GM23338 (cell line): ENCODE measurements at regions not wholly inside any gene's neighbourhood (a gene's known extent, or its start where the extent isn't known, plus 50 kb on each side); places are given as distances from the start of the nearest gene placed in this dataset.

Source experiments
- ATAC-seq: fragments of 200-7000 bp; cut with Tn5 transposase; 3 replicates; pipeline ENCODE4 v1.9.1; 2020
- DNase-seq: peaks from one replicate; pipeline ENCODE4 v3.0.0-alpha.2; 2015; ENCODE audit warnings: low spot score
- H2AFZ ChIP-seq: fragments of 200-600 bp; sonication (generic); 2 replicates; pipeline ENCODE4 v1.8.0; 2016; ENCODE audit warnings: antibody characterized with exemption, mild to moderate bottlenecking, moderate library complexity
- H3F3A ChIP-seq: fragments of 200-600 bp; sonication (generic); replicated peaks from 2 replicates; pipeline ENCODE4 v1.8.0; 2017; ENCODE audit warnings: antibody characterized with exemption, mixed run types, low read depth
- H3K27ac ChIP-seq: fragments of 200-600 bp; sonication (generic); 2 replicates; pipeline ENCODE4 v1.6.1; 2016; ENCODE audit warnings: low read depth
- H3K27me3 ChIP-seq: fragments of 200-600 bp; sonication (generic); 2 replicates; pipeline ENCODE4 v1.8.0; 2016; ENCODE audit warnings: mild to moderate bottlenecking, mixed run types, moderate library complexity; ENCODE audit not compliant: insufficient read depth
- H3K36me3 ChIP-seq: fragments of 200-600 bp; sonication (generic); 2 replicates; pipeline ENCODE4 v1.8.0; 2016; ENCODE audit warnings: mild to moderate bottlenecking; ENCODE audit not compliant: insufficient read depth
- H3K4me1 ChIP-seq: fragments of 200-600 bp; sonication (generic); 2 replicates; pipeline ENCODE4 v1.8.0; 2016; ENCODE audit warnings: mild to moderate bottlenecking, moderate library complexity; ENCODE audit not compliant: insufficient read depth
- H3K4me2 ChIP-seq: fragments of 200-600 bp; sonication (generic); 2 replicates; pipeline ENCODE4 v1.7.1; 2017; ENCODE audit warnings: mixed run types
- H3K4me3 ChIP-seq: fragments of 200-600 bp; sonication (generic); 2 replicates; pipeline ENCODE4 v1.6.1; 2016; ENCODE audit warnings: mixed run types
- H3K79me2 ChIP-seq: fragments of 200-600 bp; sonication (generic); replicated peaks from 2 replicates; pipeline ENCODE4 v1.8.0; 2017; ENCODE audit warnings: mild to moderate bottlenecking; ENCODE audit not compliant: insufficient read depth
- H3K9me2 ChIP-seq: fragments of 200-600 bp; sonication (generic); 2 replicates; pipeline ENCODE4 v1.8.0; 2017; ENCODE audit not compliant: insufficient read depth
- H4K20me1 ChIP-seq: fragments of 200-600 bp; sonication (generic); replicated peaks from 2 replicates; pipeline ENCODE4 v1.8.0; 2017; ENCODE audit warnings: mild to moderate bottlenecking; ENCODE audit not compliant: insufficient read depth
- H3K27ac Mint-ChIP-seq: 2 replicates; pipeline ENCODE4 v1.8.0; 2020; ENCODE audit warnings: inconsistent platforms, mild to moderate bottlenecking, moderate library complexity, mixed read lengths
- H3K27me3 Mint-ChIP-seq: 3 replicates; pipeline ENCODE4 v1.8.0; 2022; ENCODE audit warnings: low read depth, mild to moderate bottlenecking, moderate library complexity, mixed read lengths, inconsistent platforms; ENCODE audit not compliant: insufficient read depth, poor library complexity
- H3K36me3 Mint-ChIP-seq: 3 replicates; pipeline ENCODE4 v1.8.0; 2021; ENCODE audit warnings: low read depth, mild to moderate bottlenecking, inconsistent platforms, moderate library complexity, mixed read lengths
- H3K4me1 Mint-ChIP-seq: 3 replicates; pipeline ENCODE4 v1.8.0; 2020; ENCODE audit warnings: mild to moderate bottlenecking, inconsistent platforms, mixed read lengths
- H3K4me3 Mint-ChIP-seq: 3 replicates; pipeline ENCODE4 v1.8.0; 2021; ENCODE audit warnings: moderate library complexity, mild to moderate bottlenecking, inconsistent platforms, mixed read lengths
- H3K9me3 Mint-ChIP-seq: 3 replicates; pipeline ENCODE4 v1.8.0; 2020; ENCODE audit warnings: moderate library complexity, mild to moderate bottlenecking, inconsistent platforms, mixed read lengths
- EZH2 ChIP-seq: fragments of 200-600 bp; sonication (generic); IDR thresholded peaks from one replicate; pipeline ENCODE4 v1.8.0; 2017; ENCODE audit warnings: antibody characterized with exemption, mild to moderate bottlenecking, low read depth; ENCODE audit not compliant: unreplicated experiment
- EZH2phosphoT487 ChIP-seq: fragments of 200-600 bp; sonication (generic); IDR thresholded peaks from one replicate; pipeline ENCODE4 v1.8.1; 2018; ENCODE audit warnings: antibody characterized with exemption; ENCODE audit not compliant: unreplicated experiment
- STAT1 ChIP-seq: IDR thresholded peaks from one replicate; pipeline ENCODE4 v1.6.1; 2016; ENCODE audit warnings: antibody characterized with exemption; ENCODE audit not compliant: unreplicated experiment
- ZNF114 ChIP-seq: fragments of 250-450 bp; sonication (Bioruptor Pico); IDR thresholded peaks from 2 replicates; pipeline ENCODE4 v1.5.0; 2020; ENCODE audit warnings: mild to moderate bottlenecking, moderate library complexity
- ZNF331 ChIP-seq: fragments of 250-450 bp; sonication (Bioruptor Pico); IDR thresholded peaks from 2 replicates; pipeline ENCODE4 v1.5.0; 2020; ENCODE audit warnings: low read depth, mild to moderate bottlenecking, moderate library complexity
- TF ChIP-seq, protein P1 (sequence below): IDR thresholded peaks from 2 replicates; pipeline ENCODE4 v1.6.1; 2016; ENCODE audit warnings: antibody characterized with exemption
- TF ChIP-seq, protein P2 (sequence below): fragments of 250-450 bp; sonication (Bioruptor Pico); IDR thresholded peaks from 2 replicates; pipeline ENCODE4 v1.5.0; 2020; ENCODE audit warnings: mild to moderate bottlenecking, moderate library complexity
- TF ChIP-seq, protein P3 (sequence below): IDR thresholded peaks from one replicate; pipeline ENCODE4 v1.6.1; 2018; ENCODE audit warnings: antibody characterized with exemption; ENCODE audit not compliant: unreplicated experiment

DNA sequence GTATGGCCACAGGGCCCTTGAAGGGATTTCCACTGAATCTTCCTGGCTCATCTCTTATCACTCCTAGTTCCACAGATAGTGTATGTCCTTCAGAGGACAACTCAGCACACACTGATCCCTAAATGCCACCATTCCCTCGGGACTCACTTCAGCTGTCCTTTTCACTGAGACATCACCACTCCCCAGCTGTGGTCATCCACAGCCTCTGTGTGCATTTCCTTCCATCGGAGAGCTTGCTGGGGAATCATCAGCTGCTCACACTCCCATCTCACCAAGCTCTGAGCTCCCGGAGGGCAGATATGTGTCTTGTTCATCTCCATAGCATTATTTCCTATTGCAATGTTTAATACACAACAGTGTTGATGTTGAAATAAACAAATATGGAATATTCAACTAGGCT lies 759.5 kb downstream of the RNF144A start:
- no peak for DNase-seq
- H3K27ac Mint-ChIP-seq = no peak overlapping the region

DNA sequence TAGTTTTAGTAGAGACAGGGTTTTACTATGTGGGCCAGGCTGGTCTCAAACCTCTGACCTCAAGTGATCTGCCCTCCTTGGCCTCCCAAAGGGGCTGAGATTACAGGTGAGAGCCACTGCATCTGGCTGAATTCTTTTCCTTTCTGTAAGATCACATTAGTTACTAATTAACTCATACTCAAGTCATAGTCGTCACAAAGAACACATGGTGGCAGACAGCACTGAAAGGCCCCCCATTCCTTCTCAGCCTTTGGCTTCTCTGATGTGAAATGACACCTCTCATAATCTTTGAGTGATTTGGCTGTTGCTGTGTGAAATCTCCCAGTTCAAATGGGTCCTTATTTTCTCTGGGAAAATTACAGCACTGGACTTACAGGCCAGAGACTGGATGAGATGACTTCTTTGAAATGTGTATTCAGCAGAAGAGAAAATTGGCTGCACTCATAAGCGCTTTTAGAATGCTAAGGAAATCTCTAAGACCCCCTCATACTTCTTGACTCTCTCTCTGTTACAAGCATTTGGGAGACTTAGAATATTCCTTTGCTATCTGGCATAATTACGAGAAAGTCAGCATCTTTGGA lies 764.8 kb downstream of the RNF144A start:
- H3K4me2 ChIP-seq = no peak overlapping the region
- H3K4me1 Mint-ChIP-seq = no peaks in the 10 kb centered on the region
- no peak overlapping the region for H3K27ac Mint-ChIP-seq
- H3K27ac ChIP-seq = no peak overlapping the region
- no peaks in the 10 kb centered on the region for H3K4me1 ChIP-seq
- no peaks in the 10 kb centered on the region for H3F3A ChIP-seq
- no peak overlapping the region for H3K4me3 ChIP-seq
- no peaks in the 10 kb centered on the region for H3K9me3 Mint-ChIP-seq
- peaks cover 28% of the 10 kb centered on the region for H3K9me2 ChIP-seq
- peak overlapping the region; percentile 88; the same call in 1 of the 2 replicates for H2AFZ ChIP-seq
- H3K4me3 Mint-ChIP-seq = no peak overlapping the region
- H4K20me1 ChIP-seq = no peaks in the 10 kb centered on the region
- H3K27me3 ChIP-seq = no peaks in the 10 kb centered on the region
- no peaks in the 10 kb centered on the region for H3K36me3 ChIP-seq
- DNase-seq (no peak), ATAC-seq (no peak)
- no peaks in the 10 kb centered on the region; the same call in 1 of the 3 replicates for H3K36me3 Mint-ChIP-seq
- peaks cover 5% of the 10 kb centered on the region for H3K27me3 Mint-ChIP-seq
- H3K79me2 ChIP-seq = no peaks in the 10 kb centered on the region
- TF ChIP-seq, protein P1, sequence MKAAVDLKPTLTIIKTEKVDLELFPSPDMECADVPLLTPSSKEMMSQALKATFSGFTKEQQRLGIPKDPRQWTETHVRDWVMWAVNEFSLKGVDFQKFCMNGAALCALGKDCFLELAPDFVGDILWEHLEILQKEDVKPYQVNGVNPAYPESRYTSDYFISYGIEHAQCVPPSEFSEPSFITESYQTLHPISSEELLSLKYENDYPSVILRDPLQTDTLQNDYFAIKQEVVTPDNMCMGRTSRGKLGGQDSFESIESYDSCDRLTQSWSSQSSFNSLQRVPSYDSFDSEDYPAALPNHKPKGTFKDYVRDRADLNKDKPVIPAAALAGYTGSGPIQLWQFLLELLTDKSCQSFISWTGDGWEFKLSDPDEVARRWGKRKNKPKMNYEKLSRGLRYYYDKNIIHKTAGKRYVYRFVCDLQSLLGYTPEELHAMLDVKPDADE = no peak
- TF ChIP-seq, protein P2, sequence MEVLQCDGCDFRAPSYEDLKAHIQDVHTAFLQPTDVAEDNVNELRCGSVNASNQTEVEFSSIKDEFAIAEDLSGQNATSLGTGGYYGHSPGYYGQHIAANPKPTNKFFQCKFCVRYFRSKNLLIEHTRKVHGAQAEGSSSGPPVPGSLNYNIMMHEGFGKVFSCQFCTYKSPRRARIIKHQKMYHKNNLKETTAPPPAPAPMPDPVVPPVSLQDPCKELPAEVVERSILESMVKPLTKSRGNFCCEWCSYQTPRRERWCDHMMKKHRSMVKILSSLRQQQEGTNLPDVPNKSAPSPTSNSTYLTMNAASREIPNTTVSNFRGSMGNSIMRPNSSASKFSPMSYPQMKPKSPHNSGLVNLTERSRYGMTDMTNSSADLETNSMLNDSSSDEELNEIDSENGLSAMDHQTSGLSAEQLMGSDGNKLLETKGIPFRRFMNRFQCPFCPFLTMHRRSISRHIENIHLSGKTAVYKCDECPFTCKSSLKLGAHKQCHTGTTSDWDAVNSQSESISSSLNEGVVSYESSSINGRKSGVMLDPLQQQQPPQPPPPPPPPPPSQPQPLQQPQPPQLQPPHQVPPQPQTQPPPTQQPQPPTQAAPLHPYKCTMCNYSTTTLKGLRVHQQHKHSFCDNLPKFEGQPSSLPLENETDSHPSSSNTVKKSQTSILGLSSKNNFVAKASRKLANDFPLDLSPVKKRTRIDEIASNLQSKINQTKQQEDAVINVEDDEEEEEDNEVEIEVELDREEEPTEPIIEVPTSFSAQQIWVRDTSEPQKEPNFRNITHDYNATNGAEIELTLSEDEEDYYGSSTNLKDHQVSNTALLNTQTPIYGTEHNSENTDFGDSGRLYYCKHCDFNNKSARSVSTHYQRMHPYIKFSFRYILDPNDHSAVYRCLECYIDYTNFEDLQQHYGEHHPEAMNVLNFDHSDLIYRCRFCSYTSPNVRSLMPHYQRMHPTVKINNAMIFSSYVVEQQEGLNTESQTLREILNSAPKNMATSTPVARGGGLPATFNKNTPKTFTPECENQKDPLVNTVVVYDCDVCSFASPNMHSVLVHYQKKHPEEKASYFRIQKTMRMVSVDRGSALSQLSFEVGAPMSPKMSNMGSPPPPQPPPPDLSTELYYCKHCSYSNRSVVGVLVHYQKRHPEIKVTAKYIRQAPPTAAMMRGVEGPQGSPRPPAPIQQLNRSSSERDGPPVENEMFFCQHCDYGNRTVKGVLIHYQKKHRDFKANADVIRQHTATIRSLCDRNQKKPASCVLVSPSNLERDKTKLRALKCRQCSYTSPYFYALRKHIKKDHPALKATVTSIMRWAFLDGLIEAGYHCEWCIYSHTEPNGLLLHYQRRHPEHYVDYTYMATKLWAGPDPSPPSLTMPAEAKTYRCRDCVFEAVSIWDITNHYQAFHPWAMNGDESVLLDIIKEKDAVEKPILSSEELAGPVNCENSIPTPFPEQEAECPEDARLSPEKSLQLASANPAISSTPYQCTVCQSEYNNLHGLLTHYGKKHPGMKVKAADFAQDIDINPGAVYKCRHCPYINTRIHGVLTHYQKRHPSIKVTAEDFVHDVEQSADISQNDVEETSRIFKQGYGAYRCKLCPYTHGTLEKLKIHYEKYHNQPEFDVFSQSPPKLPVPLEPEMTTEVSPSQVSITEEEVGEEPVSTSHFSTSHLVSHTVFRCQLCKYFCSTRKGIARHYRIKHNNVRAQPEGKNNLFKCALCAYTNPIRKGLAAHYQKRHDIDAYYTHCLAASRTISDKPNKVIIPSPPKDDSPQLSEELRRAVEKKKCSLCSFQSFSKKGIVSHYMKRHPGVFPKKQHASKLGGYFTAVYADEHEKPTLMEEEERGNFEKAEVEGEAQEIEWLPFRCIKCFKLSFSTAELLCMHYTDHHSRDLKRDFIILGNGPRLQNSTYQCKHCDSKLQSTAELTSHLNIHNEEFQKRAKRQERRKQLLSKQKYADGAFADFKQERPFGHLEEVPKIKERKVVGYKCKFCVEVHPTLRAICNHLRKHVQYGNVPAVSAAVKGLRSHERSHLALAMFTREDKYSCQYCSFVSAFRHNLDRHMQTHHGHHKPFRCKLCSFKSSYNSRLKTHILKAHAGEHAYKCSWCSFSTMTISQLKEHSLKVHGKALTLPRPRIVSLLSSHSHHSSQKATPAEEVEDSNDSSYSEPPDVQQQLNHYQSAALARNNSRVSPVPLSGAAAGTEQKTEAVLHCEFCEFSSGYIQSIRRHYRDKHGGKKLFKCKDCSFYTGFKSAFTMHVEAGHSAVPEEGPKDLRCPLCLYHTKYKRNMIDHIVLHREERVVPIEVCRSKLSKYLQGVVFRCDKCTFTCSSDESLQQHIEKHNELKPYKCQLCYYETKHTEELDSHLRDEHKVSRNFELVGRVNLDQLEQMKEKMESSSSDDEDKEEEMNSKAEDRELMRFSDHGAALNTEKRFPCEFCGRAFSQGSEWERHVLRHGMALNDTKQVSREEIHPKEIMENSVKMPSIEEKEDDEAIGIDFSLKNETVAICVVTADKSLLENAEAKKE (CRISPR knock-in tag) = no peak
- TF ChIP-seq EZH2phosphoT487 (no peak), EZH2 (no peak), ZNF331 (CRISPR knock-in tag) (no peak), ZNF114 (no peak), STAT1 (no peak)
- TF ChIP-seq, protein P3, sequence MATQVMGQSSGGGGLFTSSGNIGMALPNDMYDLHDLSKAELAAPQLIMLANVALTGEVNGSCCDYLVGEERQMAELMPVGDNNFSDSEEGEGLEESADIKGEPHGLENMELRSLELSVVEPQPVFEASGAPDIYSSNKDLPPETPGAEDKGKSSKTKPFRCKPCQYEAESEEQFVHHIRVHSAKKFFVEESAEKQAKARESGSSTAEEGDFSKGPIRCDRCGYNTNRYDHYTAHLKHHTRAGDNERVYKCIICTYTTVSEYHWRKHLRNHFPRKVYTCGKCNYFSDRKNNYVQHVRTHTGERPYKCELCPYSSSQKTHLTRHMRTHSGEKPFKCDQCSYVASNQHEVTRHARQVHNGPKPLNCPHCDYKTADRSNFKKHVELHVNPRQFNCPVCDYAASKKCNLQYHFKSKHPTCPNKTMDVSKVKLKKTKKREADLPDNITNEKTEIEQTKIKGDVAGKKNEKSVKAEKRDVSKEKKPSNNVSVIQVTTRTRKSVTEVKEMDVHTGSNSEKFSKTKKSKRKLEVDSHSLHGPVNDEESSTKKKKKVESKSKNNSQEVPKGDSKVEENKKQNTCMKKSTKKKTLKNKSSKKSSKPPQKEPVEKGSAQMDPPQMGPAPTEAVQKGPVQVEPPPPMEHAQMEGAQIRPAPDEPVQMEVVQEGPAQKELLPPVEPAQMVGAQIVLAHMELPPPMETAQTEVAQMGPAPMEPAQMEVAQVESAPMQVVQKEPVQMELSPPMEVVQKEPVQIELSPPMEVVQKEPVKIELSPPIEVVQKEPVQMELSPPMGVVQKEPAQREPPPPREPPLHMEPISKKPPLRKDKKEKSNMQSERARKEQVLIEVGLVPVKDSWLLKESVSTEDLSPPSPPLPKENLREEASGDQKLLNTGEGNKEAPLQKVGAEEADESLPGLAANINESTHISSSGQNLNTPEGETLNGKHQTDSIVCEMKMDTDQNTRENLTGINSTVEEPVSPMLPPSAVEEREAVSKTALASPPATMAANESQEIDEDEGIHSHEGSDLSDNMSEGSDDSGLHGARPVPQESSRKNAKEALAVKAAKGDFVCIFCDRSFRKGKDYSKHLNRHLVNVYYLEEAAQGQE = no peak

More for the DNA sequence above, 759.5 kb downstream of the RNF144A start:
- Histone ChIP-seq H3K4me2 (no peak overlapping the region), H4K20me1 (no peaks in the 10 kb centered on the region), H3K4me1 (no peaks in the 10 kb centered on the region), H3F3A (no peaks in the 10 kb centered on the region), H3K27ac (no peak overlapping the region), H3K4me3 (no peak overlapping the region), H3K36me3 (peaks cover 3% of the 10 kb centered on the region; the same call in 1 of the 2 replicates), H3K9me2 (peaks cover 42% of the 10 kb centered on the region), H2AFZ (no peak overlapping the region), H3K79me2 (no peaks in the 10 kb centered on the region), H3K27me3 (no peaks in the 10 kb centered on the region)
- Mint-ChIP-seq H3K9me3 (peaks cover 10% of the 10 kb centered on the region), H3K4me3 (no peak overlapping the region), H3K4me1 (peaks cover 9% of the 10 kb centered on the region), H3K27me3 (peaks cover 3% of the 10 kb centered on the region), H3K36me3 (peaks cover 21% of the 10 kb centered on the region)
- TF ChIP-seq EZH2phosphoT487 = no peak
- TF ChIP-seq, protein P1 = no peak
- no peak for ATAC-seq
